Spleen (tissue), 7 donors: ENCODE measurements at regions not wholly inside any gene's neighbourhood (a gene's known extent, or its start where the extent isn't known, plus 50 kb on each side); places are given as distances from the start of the nearest gene placed in this dataset.

Source experiments
- POLR2AphosphoS5 ChIP-seq, 3 donors: sonication (generic); formaldehyde crosslinking; IDR thresholded peaks; one replicate each; pipeline ENCODE4 v1.5.1; 2017; ENCODE audit warnings: antibody characterized with exemption in 3 of 3
- TF ChIP-seq, protein P1 (sequence below), 11 experiments: fragments of 200-600 bp in 7 of 11; fragments of 450-650 bp in 4 of 11; sonication (generic) in 4 of 11; IDR thresholded peaks in 8 of 11; conservative IDR thresholded peaks in 3 of 11; 1 replicate in 7 of 11; 2 replicates in 4 of 11; pipeline versions ENCODE4 v1.4.0 to v1.8.0; 2016 to 2021; ENCODE audit warnings: antibody characterized with exemption in 11 of 11, inconsistent platforms in 4 of 11, mild to moderate bottlenecking in 1 of 11
- donor health status: DM: no; HTN: no; CAD: no; lungs with moderate emphysema.
- donor health status: DM: no; HTN: no; CAD: no.
- donor health status: DM: no; HTN: no; CAD: no.

DNA sequence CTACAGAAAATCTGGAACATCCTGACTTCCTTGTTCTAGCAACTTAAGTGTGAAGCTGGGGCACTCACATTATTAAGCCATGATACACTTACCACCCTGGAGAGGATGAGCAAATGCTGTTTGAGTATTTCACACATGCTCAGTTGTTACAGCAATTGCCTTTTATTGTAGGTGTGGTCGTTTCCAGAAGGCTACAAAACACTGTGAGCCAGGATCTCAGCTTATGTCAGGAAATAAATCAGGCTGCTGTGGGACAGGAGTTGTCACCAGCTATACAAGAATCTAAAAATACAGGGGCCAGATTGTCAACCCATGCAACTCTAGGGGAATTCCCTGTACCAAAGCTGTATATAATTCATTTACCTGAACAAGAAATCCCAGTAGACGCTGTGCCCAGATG, 273.3 kb upstream of the SP4 start:
- no peak for TF ChIP-seq POLR2AphosphoS5 (IDR thresholded peaks at IDR 0.05)
- TF ChIP-seq, protein P1, sequence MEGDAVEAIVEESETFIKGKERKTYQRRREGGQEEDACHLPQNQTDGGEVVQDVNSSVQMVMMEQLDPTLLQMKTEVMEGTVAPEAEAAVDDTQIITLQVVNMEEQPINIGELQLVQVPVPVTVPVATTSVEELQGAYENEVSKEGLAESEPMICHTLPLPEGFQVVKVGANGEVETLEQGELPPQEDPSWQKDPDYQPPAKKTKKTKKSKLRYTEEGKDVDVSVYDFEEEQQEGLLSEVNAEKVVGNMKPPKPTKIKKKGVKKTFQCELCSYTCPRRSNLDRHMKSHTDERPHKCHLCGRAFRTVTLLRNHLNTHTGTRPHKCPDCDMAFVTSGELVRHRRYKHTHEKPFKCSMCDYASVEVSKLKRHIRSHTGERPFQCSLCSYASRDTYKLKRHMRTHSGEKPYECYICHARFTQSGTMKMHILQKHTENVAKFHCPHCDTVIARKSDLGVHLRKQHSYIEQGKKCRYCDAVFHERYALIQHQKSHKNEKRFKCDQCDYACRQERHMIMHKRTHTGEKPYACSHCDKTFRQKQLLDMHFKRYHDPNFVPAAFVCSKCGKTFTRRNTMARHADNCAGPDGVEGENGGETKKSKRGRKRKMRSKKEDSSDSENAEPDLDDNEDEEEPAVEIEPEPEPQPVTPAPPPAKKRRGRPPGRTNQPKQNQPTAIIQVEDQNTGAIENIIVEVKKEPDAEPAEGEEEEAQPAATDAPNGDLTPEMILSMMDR (IDR thresholded peaks at IDR 0.05 in 8 of 11, conservative IDR thresholded peaks at IDR 0.05 in 3 of 11), result no peak
